PFSK-1 (cell line): ENCODE measurements at regions not wholly inside any gene's neighbourhood (a gene's known extent, or its start where the extent isn't known, plus 50 kb on each side); places are given as distances from the start of the nearest gene placed in this dataset.

Experiments
- FOXP2 ChIP-seq: optimal IDR thresholded peaks from 2 replicates; pipeline ENCODE3; 2011; ENCODE audit warnings: borderline replicate concordance, control low read depth, inconsistent platforms; ENCODE audit not compliant: insufficient read depth; ENCODE audit errors: extremely low read length, extremely low read depth
- POLR2AphosphoS5 ChIP-seq: IDR thresholded peaks from 2 replicates; pipeline ENCODE4 v1.6.1; 2012; ENCODE audit warnings: low read depth, mild to moderate bottlenecking, control low read depth, low read length, moderate library complexity
- SIN3A ChIP-seq: IDR thresholded peaks from 2 replicates; pipeline ENCODE4 v1.6.1; 2012; ENCODE audit warnings: mild to moderate bottlenecking, low read length, moderate library complexity, borderline replicate concordance; ENCODE audit not compliant: insufficient read depth
- TAF1 ChIP-seq: IDR thresholded peaks from 2 replicates; pipeline ENCODE4 v1.6.1; 2012; ENCODE audit warnings: low read length, control low read depth, borderline replicate concordance; ENCODE audit not compliant: insufficient read depth
- TF ChIP-seq, protein P1 (sequence below), 2 experiments: IDR thresholded peaks; 2 replicates each; pipeline versions ENCODE4 v1.6.1 to v1.8.0; 2011 to 2012; ENCODE audit warnings: low read depth in 2 of 2, low read length in 2 of 2, control low read depth in 1 of 2, inconsistent platforms in 1 of 2, mild to moderate bottlenecking in 1 of 2, moderate library complexity in 1 of 2; ENCODE audit not compliant: insufficient read depth in 1 of 2

DNA sequence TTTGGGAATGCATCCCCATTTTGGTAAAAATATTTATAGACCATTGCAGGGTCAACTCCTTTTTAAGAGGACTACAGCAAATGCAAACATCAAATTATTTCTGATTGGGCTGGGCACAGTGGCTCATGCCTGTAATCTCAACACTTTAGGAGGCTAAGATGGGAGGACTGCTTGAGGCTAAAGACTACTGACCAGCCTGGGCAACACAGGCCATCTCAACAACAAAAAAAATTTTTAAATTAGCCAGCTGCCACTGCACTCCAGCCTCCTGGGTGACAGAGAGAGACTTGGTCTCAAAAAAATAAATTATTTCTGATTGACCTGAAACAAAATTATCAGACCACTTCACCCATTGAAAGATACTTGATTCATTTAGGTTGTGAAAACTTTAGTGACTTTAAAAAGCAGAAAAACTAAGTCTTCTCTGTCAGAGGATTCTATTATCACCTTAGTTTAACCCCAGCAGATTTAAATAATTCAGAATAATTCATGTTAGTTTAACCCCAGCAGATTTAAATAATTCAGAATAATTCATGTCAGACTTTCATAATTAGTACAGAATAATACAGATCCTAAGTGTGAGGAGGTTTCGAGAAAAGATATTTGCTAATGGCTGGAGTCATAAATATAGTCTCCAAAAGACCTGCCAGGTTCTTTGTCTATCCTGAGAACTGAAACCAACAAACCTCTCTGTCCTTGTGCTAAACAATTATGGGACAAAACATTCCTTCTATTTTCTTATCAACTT is 183.6 kb upstream of the STT3B start:
- TF ChIP-seq, protein P1, sequence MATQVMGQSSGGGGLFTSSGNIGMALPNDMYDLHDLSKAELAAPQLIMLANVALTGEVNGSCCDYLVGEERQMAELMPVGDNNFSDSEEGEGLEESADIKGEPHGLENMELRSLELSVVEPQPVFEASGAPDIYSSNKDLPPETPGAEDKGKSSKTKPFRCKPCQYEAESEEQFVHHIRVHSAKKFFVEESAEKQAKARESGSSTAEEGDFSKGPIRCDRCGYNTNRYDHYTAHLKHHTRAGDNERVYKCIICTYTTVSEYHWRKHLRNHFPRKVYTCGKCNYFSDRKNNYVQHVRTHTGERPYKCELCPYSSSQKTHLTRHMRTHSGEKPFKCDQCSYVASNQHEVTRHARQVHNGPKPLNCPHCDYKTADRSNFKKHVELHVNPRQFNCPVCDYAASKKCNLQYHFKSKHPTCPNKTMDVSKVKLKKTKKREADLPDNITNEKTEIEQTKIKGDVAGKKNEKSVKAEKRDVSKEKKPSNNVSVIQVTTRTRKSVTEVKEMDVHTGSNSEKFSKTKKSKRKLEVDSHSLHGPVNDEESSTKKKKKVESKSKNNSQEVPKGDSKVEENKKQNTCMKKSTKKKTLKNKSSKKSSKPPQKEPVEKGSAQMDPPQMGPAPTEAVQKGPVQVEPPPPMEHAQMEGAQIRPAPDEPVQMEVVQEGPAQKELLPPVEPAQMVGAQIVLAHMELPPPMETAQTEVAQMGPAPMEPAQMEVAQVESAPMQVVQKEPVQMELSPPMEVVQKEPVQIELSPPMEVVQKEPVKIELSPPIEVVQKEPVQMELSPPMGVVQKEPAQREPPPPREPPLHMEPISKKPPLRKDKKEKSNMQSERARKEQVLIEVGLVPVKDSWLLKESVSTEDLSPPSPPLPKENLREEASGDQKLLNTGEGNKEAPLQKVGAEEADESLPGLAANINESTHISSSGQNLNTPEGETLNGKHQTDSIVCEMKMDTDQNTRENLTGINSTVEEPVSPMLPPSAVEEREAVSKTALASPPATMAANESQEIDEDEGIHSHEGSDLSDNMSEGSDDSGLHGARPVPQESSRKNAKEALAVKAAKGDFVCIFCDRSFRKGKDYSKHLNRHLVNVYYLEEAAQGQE (IDR thresholded peaks at IDR 0.05; ENCODE audit: insufficient read depth in 1 of 2, low read depth in 2 of 2, low read length in 2 of 2): no peak
- no peak for TF ChIP-seq FOXP2
- TF ChIP-seq SIN3A: no peak
- TF ChIP-seq POLR2AphosphoS5: no peak
- TF ChIP-seq TAF1: no peak

DNA sequence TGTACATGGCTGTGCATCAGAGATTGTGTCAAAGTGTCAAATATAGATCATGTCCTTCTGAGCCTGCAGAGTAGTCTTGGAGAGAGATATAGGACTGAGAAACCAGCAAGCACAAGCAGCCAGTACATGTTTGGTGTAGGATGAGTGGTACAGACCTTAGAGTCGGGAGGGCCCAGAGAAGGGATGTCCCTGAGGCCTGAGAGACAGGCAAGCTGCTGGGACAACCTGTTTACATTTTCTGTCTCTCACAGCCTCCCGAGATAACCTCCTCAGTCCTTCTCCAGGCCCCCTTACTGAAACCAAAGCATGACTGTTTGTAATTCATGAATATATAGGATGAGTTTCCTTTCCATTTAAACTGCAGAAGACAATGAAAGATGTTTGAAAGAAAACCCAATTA is 182.4 kb upstream of the STT3B start:
- TF ChIP-seq SIN3A: no peak
- no peak for TF ChIP-seq POLR2AphosphoS5
- TF ChIP-seq, protein P1 (IDR thresholded peaks at IDR 0.05; ENCODE audit: insufficient read depth in 1 of 2, low read depth in 2 of 2, low read length in 2 of 2): no peak
- TF ChIP-seq TAF1: no peak
- no peak for TF ChIP-seq FOXP2

DNA sequence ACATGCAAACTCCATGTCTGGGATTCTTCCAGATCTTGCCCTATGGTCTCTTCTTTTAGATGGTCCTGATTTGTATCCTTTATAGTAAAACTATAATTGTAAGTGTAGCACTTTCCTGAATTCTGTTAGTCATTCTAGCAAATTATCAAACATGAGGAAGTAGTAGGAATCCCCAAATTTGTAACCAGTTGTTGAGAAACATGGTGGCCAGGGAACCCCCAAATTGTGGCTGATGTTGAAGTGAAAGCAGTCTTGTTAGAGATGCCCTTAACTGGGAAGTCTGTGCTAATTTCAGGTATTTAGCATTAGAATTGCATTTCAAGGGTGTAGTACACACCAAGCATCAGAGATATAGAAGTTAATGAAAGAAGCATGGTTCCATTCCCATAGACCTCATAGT is 180.4 kb upstream of the STT3B start:
- no peak for TF ChIP-seq TAF1
- TF ChIP-seq, protein P1 (IDR thresholded peaks at IDR 0.05; ENCODE audit: insufficient read depth in 1 of 2, low read depth in 2 of 2, low read length in 2 of 2): no peak
- no peak for TF ChIP-seq POLR2AphosphoS5
- no peak for TF ChIP-seq SIN3A
- no peak for TF ChIP-seq FOXP2

DNA sequence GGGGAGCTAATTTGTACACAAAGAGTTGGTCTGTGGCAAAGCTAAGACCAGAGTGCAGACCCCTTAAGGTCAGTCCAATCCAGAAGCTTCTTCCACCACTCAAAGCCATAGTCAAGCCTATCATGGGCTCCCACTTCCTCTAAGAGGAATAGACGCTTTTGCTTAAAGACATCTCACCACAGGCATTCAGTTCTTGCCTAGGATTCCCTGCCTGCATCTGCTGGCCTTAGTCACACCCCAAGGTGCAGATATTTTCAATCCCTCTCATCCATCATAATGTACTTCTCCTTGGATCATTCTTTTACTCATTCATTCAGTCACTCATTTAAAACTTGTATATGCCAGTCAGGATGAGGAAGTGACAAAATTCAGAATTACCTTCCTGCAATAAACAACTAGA is 179.6 kb upstream of the STT3B start:
- TF ChIP-seq SIN3A (no peak), FOXP2 (no peak), POLR2AphosphoS5 (no peak), TAF1 (no peak)
- TF ChIP-seq, protein P1 (IDR thresholded peaks at IDR 0.05; ENCODE audit: insufficient read depth in 1 of 2, low read depth in 2 of 2, low read length in 2 of 2): no peak

DNA sequence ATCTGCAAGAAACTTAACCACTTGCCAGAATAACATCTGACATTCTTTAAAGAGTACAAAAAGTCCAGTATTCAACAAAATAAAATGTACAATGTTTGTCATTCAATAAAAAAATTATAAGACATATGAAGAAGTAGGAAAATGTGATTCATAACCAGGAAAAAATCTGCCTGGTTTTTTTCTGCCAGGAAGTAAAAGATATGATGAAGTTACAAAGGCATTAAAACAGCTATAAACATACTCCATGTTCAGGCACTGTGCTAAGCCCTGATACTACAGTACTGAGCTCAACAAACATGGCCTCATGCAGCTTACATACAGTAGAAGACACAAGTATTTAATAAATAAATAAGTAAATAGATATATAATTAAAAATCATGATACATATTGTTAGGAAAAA is 178.4 kb upstream of the STT3B start:
- TF ChIP-seq TAF1: no peak
- TF ChIP-seq, protein P1 (IDR thresholded peaks at IDR 0.05; ENCODE audit: insufficient read depth in 1 of 2, low read depth in 2 of 2, low read length in 2 of 2): no peak
- TF ChIP-seq POLR2AphosphoS5: no peak
- TF ChIP-seq SIN3A: no peak
